GM19455 (cell line): ENCODE measurements at regions not wholly inside any gene's neighbourhood (a gene's known extent, or its start where the extent isn't known, plus 50 kb on each side); places are given as distances from the start of the nearest gene placed in this dataset.

Experiments used
- ATAC-seq: cut with Tn5 transposase; IDR thresholded peaks from one replicate; pipeline ENCODE4 v1.9.1; 2021; ENCODE audit not compliant: unreplicated experiment

DNA sequence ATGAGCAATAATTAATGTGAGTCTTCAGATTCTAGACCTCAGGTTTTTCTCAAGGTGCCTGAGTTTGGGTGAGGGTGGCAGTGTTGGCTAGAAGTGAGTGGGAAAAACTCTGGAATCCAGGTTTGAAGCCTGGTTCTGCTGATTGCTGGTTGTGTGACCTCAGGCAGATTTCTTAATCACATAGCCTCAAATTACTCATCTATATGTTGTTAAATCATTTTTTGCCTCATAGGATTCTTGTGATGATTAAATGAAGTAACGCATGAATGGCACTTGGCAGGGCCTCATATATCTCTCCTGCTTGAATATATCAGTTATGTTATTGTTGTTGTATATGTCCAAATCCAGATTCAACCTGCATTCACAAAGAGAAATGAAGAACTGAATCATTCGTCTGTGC, 60.5 kb downstream of the NR2F2 start:
- ATAC-seq = no peak

GRCh38 chr15:96392380-96393208, 62.1 kb downstream of the NR2F2 start:
- ATAC-seq = no peak

DNA sequence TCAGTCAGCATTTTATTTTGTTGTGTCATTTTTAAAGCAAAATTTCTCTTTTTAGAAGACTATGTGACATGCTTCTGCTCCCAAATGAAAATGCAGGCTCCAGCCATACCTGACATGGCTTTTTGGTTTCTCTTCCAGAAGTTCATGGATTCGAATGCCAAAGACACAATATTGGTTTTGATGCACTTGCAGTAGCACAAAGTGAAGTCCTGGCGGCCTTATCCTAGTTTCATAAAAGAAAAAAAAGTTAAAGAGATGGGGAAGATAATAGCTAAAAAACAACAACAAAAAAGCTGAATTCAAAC, 62.7 kb downstream of the NR2F2 start:
- no peak for ATAC-seq

- no peak for ATAC-seq
Measured at GRCh38 chr15:96395687-96396086, 65.2 kb downstream of the NR2F2 start.

DNA sequence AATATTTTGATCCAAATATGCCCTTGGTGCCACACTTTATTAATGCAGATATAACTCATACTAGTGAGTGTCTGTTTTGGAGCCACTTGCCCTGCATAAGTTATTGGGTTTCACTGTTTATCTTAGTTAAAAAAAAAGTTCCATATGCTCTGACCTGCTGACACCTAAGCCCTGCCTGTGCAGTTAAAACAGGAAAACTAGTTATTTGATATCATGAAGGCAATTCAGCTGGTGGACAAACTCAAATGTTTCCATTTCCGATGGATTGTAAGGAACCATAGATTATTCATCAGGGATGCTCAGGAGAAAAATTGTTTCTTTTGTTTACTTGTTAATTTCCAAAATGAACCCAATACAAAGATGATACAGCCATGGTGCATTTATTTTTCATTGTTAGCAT, 68.3 kb downstream of the NR2F2 start:
- no peak for ATAC-seq

DNA sequence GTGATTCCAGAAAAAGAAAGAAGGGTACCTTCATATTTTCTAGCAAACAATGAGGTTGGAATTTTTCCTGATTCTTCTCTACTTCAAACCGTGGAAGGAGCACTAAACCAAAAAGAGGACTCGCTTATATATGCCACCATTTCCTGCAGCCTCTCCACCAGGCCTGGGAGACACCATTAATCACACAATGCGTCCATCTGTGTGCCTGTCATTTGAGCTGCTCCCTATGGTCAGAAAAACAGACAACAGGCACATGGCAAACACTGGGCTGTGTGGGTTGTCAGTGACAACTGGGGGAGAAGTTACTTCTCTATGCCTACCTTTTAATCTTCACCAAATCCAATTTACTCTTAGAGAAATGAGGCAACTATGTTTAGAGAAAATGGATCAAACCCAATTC, 71.9 kb downstream of the NR2F2 start:
- ATAC-seq = no peak

- ATAC-seq = no peak
Measured at GRCh38 chr15:96403071-96403470, 72.6 kb downstream of the NR2F2 start.

DNA sequence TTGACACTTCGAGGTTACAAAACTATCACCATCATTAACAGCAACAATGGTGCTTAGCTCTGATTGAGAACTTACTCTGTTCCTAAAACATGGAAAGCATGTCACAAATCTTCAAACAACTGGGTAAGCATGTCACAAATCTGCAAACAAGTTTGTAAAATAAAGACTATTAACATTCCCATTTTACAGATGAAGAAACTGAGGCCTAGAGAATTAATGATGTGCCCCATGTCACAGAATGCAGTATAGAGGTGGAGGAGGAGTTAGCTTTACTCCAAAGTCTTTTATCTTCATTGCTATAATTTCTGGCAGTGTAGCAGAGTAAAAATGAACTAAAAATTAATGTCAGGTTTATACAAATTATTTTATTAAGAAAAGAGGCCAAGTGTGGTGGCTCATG, 73.4 kb downstream of the NR2F2 start:
- no peak for ATAC-seq

GRCh38 chr15:96404560-96404959, 74.1 kb downstream of the NR2F2 start:
- no peak for ATAC-seq

DNA sequence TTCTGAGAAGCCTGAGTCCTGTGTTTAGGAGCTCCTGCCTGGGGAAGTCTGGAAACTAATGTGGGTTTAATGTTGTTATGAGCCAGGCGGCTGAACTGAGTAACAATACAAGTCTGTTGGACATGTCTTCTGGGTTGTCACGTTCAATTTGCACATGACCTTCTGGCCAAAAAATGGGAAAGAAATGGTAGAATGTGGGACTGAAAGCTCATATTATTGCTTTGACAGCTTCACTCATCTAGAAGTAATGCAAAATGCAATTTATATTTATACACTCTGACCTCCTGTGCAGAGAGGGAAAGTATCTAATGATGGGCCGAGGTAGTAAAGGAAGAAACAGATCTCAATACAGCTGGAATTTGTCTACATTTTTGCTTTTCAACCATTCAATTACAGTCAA, 75.8 kb downstream of the NR2F2 start:
- ATAC-seq = no peak

DNA sequence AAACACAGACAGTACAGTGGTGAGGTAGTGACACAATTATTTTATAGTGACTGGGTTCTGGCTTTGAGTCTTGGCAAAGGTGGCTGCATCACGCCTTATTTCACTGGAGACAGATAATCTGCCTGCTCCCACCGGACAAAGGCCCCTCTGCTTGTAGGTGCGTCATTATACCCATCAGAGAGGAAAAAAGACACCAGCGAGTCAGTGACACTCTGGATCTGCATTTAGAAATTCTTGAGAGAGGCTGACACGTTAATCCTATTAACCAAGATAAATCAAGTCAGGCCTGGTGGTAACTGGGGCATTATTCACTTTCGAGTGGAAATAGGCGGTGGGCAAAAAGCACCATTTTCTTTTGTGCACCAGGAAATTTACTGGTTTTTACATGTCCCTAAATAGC, 76.2 kb downstream of the NR2F2 start:
- ATAC-seq = no peak

DNA sequence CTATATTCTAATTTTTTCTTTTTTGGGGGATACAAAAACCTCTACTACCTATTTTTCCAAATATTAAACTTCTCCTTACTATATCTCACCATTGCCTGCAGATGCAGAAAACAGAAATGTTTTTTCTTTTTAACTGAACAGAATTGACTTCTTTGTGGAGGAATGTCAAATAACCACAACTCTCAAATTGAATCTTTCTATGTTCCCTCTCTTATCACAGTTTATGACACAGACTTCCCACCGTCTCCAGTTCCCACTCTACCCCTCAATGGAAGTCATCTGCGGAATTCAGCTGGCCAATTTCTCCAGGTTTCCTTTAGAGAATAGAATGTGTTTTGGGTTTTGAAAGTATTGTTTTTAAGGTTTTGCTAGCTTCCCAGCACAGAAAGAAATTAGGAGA, 77.0 kb downstream of the NR2F2 start:
- ATAC-seq = no peak

GRCh38 chr15:96408591-96409183, 78.2 kb downstream of the NR2F2 start:
- ATAC-seq = no peak

DNA sequence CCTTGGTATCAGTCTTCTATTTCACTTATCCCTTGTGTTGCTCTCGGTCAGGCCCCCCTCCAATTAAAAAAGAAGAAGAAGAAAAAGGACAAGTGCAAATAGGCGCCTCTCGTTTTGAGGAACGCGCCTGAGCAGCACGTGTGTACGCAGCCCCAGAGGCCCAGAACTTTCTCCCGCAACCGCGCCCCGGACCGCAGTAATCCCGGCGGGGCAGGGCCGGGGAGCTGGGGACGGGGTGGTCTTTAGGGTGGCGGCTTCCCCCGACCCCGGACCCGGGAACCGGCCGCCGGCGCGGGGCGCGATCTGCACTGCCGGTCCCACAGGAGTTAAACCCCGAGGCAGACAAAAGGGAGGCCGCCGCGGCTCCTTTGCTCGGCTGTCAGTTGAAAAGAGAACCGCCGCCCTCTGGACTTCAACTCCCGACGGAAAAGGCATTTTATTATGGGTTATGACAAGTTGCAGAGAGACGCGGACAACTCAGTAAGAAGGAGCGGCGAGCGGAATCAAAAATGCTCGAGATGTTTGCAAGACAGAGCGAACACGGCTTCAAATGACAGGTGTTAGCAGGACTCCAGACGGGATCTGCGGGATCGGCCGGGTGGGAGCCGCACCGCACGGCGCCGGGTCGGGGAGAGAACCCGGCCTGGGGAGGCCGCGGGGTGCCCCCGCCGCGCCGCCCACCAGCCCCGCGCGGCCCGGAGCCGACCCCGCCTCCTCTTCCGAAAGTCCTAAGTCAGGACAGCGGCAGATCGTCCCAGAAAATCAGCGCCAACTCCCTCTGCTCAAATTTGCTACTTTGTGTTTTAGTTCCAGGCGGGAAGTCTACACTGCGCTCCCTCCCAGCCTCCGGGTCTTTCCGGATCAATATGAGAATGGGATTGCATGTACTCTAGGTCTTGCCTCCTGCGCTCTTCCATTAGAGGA, 79.0 kb downstream of the NR2F2 start:
- no peak for ATAC-seq

- no peak for ATAC-seq
Measured at GRCh38 chr15:96410175-96411055, 79.9 kb downstream of the NR2F2 start.

GRCh38 chr15:96411056-96412031, 80.8 kb downstream of the NR2F2 start:
- ATAC-seq = no peak

GRCh38 chr15:96412045-96412905, 81.8 kb downstream of the NR2F2 start:
- ATAC-seq = no peak

GRCh38 chr15:96412906-96413231, 82.4 kb downstream of the NR2F2 start:
- ATAC-seq = no peak

DNA sequence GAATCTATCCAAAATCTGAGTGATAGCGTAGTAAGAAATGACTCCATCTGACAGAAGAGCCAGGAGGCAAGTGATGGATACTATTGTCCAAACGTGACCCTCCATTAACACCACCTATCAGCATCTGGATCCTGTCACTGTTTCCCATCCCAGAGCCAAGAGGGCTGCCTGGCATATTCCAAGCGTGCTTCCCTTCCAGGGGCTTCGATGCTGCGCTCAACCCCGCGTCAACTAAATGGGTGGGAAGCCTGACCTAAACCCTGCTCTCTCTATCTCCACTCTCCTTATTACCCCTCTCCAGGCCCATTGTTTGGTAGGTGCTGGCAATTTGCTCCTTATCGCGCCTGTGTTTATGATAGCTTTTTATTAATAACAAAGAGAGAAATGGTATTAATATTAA, 83.2 kb downstream of the NR2F2 start:
- ATAC-seq = no peak
